ENCODE measurements at regions not wholly inside any gene's neighbourhood (a gene's known extent, or its start where the extent isn't known, plus 50 kb on each side); places are given as distances from the start of the nearest gene placed in this dataset.

GRCh38 chr11:115802641-115803040 lies 298.4 kb upstream of the CADM1 start:
- Mint-ChIP-seq H3K27ac (ENCODE audit: unreplicated experiment) (no peak overlapping the region), H3K36me3 (ENCODE audit: unreplicated experiment) (no peaks in the 10 kb centered on the region), H3K27me3 (ENCODE audit: unreplicated experiment) (peaks cover 4% of the 10 kb centered on the region), H3K4me1 (ENCODE audit: low read depth, unreplicated experiment) (no peaks in the 10 kb centered on the region), H3K4me3 (ENCODE audit: unreplicated experiment) (no peak overlapping the region), H3K9me3 (ENCODE audit: unreplicated experiment) (no peaks in the 10 kb centered on the region)
- DNase-seq, result no peak
- TF ChIP-seq, protein P1, sequence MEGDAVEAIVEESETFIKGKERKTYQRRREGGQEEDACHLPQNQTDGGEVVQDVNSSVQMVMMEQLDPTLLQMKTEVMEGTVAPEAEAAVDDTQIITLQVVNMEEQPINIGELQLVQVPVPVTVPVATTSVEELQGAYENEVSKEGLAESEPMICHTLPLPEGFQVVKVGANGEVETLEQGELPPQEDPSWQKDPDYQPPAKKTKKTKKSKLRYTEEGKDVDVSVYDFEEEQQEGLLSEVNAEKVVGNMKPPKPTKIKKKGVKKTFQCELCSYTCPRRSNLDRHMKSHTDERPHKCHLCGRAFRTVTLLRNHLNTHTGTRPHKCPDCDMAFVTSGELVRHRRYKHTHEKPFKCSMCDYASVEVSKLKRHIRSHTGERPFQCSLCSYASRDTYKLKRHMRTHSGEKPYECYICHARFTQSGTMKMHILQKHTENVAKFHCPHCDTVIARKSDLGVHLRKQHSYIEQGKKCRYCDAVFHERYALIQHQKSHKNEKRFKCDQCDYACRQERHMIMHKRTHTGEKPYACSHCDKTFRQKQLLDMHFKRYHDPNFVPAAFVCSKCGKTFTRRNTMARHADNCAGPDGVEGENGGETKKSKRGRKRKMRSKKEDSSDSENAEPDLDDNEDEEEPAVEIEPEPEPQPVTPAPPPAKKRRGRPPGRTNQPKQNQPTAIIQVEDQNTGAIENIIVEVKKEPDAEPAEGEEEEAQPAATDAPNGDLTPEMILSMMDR (IDR thresholded peaks at IDR 0.05; ENCODE audit: partially characterized antibody, unreplicated experiment), result no peak

- H3K4me3 Mint-ChIP-seq (ENCODE audit: unreplicated experiment), result no peak overlapping the region
- DNase-seq, result no peak
- no peaks in the 10 kb centered on the region for H3K36me3 Mint-ChIP-seq (ENCODE audit: unreplicated experiment)
- peaks cover 2% of the 10 kb centered on the region for H3K27me3 Mint-ChIP-seq (ENCODE audit: unreplicated experiment)
- H3K27ac Mint-ChIP-seq (ENCODE audit: unreplicated experiment), result no peak overlapping the region
- peaks cover 3% of the 10 kb centered on the region for H3K4me1 Mint-ChIP-seq (ENCODE audit: low read depth, unreplicated experiment)
- H3K9me3 Mint-ChIP-seq (ENCODE audit: unreplicated experiment), result no peaks in the 10 kb centered on the region
- TF ChIP-seq, protein P1 (IDR thresholded peaks at IDR 0.05; ENCODE audit: partially characterized antibody, unreplicated experiment), result no peak
Measured at GRCh38 chr11:115792903-115793302, 288.7 kb upstream of the CADM1 start.

GRCh38 chr11:115787302-115787701 lies 283.1 kb upstream of the CADM1 start:
- Mint-ChIP-seq H3K4me3 (ENCODE audit: unreplicated experiment) (no peak overlapping the region), H3K27ac (ENCODE audit: unreplicated experiment) (no peak overlapping the region), H3K36me3 (ENCODE audit: unreplicated experiment) (peaks cover 3% of the 10 kb centered on the region), H3K4me1 (ENCODE audit: low read depth, unreplicated experiment) (no peaks in the 10 kb centered on the region), H3K27me3 (ENCODE audit: unreplicated experiment) (peaks cover 4% of the 10 kb centered on the region), H3K9me3 (ENCODE audit: unreplicated experiment) (peaks cover 5% of the 10 kb centered on the region)
- TF ChIP-seq, protein P1 (IDR thresholded peaks at IDR 0.05; ENCODE audit: partially characterized antibody, unreplicated experiment), result no peak
- DNase-seq, result no peak

GRCh38 chr11:115784796-115785521 lies 280.7 kb upstream of the CADM1 start:
- H3K4me3 Mint-ChIP-seq (ENCODE audit: unreplicated experiment), result no peak overlapping the region
- no peak overlapping the region for H3K27ac Mint-ChIP-seq (ENCODE audit: unreplicated experiment)
- peaks cover 3% of the 10 kb centered on the region for H3K27me3 Mint-ChIP-seq (ENCODE audit: unreplicated experiment)
- H3K9me3 Mint-ChIP-seq (ENCODE audit: unreplicated experiment), result peaks cover 5% of the 10 kb centered on the region
- TF ChIP-seq, protein P1 (IDR thresholded peaks at IDR 0.05; ENCODE audit: partially characterized antibody, unreplicated experiment), result no peak
- peaks cover 3% of the 10 kb centered on the region for H3K36me3 Mint-ChIP-seq (ENCODE audit: unreplicated experiment)
- DNase-seq, result no peak
- H3K4me1 Mint-ChIP-seq (ENCODE audit: low read depth, unreplicated experiment), result peaks cover 10% of the 10 kb centered on the region

- Mint-ChIP-seq H3K4me3 (ENCODE audit: unreplicated experiment) (no peak overlapping the region), H3K4me1 (ENCODE audit: low read depth, unreplicated experiment) (peaks cover 27% of the 10 kb centered on the region), H3K27me3 (ENCODE audit: unreplicated experiment) (peaks cover 5% of the 10 kb centered on the region), H3K9me3 (ENCODE audit: unreplicated experiment) (peaks cover 8% of the 10 kb centered on the region), H3K36me3 (ENCODE audit: unreplicated experiment) (peaks cover 3% of the 10 kb centered on the region), H3K27ac (ENCODE audit: unreplicated experiment) (no peak overlapping the region)
- TF ChIP-seq, protein P1 (IDR thresholded peaks at IDR 0.05; ENCODE audit: partially characterized antibody, unreplicated experiment), result no peak
- DNase-seq, result no peak
Measured at GRCh38 chr11:115780646-115781362, 276.6 kb upstream of the CADM1 start.
